ENCODE measurements at regions not wholly inside any gene's neighbourhood (a gene's known extent, or its start where the extent isn't known, plus 50 kb on each side); places are given as distances from the start of the nearest gene placed in this dataset.
"Not testable (repeated sequence)": the region's sequence is repeated elsewhere in the genome, so short reads cannot be mapped to it uniquely, and the experiment has no call there.

DNA sequence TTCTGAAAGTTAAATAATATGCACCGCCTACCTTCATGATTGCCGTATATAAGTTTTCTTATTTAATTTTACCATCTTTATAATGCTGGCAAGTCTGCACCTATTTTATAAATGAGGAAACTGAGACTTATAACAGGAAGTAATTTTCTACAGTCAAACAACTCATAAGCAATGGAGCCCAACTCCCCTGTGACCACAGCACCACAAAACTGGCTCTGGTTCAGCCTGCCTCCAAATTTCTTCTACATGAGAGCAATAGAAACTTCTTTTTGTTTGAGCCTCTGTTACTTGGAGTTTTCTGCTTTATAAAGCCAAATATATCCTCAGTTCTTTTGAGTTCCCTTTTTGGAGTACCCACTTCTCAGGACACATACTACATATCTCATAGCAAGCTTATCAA lies 131.1 kb upstream of the HSF2 start:
- H3K27me3 Mint-ChIP-seq (ENCODE audit: low read depth), result no peaks in the 10 kb centered on the region
- H3K36me3 Mint-ChIP-seq (ENCODE audit: low read depth), result no peaks in the 10 kb centered on the region
- intact Hi-C loops (cut with micrococcal nuclease), result no loop called here
- H3K9me3 Mint-ChIP-seq, result no peaks in the 10 kb centered on the region
- no peak for DNase-seq (ENCODE audit: low spot score)
- H3K4me3 Mint-ChIP-seq (ENCODE audit: low read depth), result no peak overlapping the region
- no peaks in the 10 kb centered on the region for H3K4me1 Mint-ChIP-seq (ENCODE audit: low read depth)
- H3K27ac Mint-ChIP-seq, result no peak overlapping the region

DNA sequence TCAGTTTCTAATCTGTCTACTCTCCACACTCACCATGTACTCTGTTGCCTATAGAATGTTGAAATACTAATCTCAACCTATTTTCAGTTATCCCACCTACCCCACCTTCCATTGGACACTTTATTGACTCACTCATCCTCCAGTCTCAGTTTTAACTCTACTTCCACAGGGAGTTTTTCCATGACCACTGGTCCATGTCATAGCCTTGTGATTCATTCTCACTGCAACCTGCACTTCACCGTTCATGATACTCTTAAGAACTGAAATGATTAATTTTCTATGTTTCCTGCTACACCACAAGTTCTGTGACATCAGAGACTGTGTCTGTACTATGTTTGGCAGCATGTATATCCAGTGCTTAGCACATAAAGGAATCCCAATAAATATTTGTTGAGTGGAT lies 122.8 kb upstream of the HSF2 start:
- H3K4me1 Mint-ChIP-seq (ENCODE audit: low read depth), result no peaks in the 10 kb centered on the region
- H3K27ac Mint-ChIP-seq, result no peak overlapping the region
- DNase-seq (ENCODE audit: low spot score), result no peak
- H3K9me3 Mint-ChIP-seq, result no peaks in the 10 kb centered on the region
- intact Hi-C loops (cut with micrococcal nuclease), result no loop called here
- H3K27me3 Mint-ChIP-seq (ENCODE audit: low read depth), result no peaks in the 10 kb centered on the region
- no peak overlapping the region for H3K4me3 Mint-ChIP-seq (ENCODE audit: low read depth)
- H3K36me3 Mint-ChIP-seq (ENCODE audit: low read depth), result no peaks in the 10 kb centered on the region

DNA sequence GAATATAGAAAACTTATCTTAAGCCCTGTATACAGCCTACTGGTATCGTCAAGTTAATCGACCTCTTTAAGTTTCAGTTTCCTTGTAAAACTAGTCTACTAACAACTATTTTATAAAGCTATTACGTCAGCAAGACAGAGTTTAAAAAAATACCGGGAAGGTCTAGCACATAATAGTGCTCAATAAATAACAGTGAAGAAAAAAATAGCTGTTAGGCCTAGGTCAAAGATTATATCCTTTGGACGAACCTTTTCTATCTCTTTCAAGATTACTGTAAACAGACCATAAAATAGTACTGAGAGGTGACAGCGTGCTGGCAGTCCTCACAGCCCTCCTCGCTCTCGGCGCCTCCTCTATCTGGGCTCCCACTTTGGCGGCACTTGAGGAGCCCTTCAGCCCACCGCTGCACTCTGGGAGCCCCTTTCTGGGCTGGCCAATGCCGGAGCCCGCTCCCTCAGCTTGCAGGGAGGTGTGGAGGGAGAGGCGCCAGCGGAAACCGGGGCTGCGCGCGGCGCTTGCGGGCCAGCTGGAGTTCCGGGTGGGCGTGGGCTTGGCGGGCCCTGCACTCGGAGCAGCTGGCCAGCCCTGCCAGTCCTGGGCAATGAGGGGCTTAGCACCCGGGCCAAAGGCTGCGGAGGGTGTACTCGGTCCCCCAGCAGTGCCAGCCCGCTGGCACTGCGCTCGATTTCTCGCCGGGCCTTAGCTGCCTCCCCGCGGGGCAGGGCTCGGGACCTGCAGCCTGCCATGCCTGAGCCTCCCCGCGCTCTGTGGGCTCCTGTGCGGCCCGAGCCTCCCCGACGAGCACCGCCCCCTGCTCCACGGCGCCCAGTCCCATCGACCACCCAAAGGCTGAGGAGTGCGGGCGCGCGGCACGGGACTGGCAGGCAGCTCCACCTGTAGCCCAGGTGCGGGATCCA lies 119.1 kb upstream of the HSF2 start:
- H3K9me3 Mint-ChIP-seq; H3K27ac Mint-ChIP-seq; H3K4me1 Mint-ChIP-seq (ENCODE audit: low read depth); intact Hi-C loops (cut with micrococcal nuclease); H3K27me3 Mint-ChIP-seq (ENCODE audit: low read depth); DNase-seq (ENCODE audit: low spot score); H3K4me3 Mint-ChIP-seq (ENCODE audit: low read depth); H3K36me3 Mint-ChIP-seq (ENCODE audit: low read depth): not testable (repeated sequence)

- Mint-ChIP-seq H3K27ac (no peak overlapping the region), H3K27me3 (ENCODE audit: low read depth) (no peaks in the 10 kb centered on the region), H3K4me3 (ENCODE audit: low read depth) (no peak overlapping the region), H3K4me1 (ENCODE audit: low read depth) (no peaks in the 10 kb centered on the region), H3K36me3 (ENCODE audit: low read depth) (no peaks in the 10 kb centered on the region), H3K9me3 (no peaks in the 10 kb centered on the region)
- intact Hi-C loops (cut with micrococcal nuclease), result no loop called here
- DNase-seq (ENCODE audit: low spot score), result no peak
These were observed 115.6 kb upstream of the HSF2 start for GRCh38 chr6:122283884-122284283.

GRCh38 chr6:122284848-122285247 lies 114.6 kb upstream of the HSF2 start:
- H3K9me3 Mint-ChIP-seq, result no peaks in the 10 kb centered on the region
- no peak for DNase-seq (ENCODE audit: low spot score)
- H3K36me3 Mint-ChIP-seq (ENCODE audit: low read depth), result no peaks in the 10 kb centered on the region
- intact Hi-C loops (cut with micrococcal nuclease), result no loop called here
- H3K4me3 Mint-ChIP-seq (ENCODE audit: low read depth), result no peak overlapping the region
- no peaks in the 10 kb centered on the region for H3K27me3 Mint-ChIP-seq (ENCODE audit: low read depth)
- no peak overlapping the region for H3K27ac Mint-ChIP-seq
- no peaks in the 10 kb centered on the region for H3K4me1 Mint-ChIP-seq (ENCODE audit: low read depth)

GRCh38 chr6:122285292-122285913 lies 114.0 kb upstream of the HSF2 start:
- Mint-ChIP-seq H3K36me3 (ENCODE audit: low read depth) (no peaks in the 10 kb centered on the region), H3K4me3 (ENCODE audit: low read depth) (no peak overlapping the region), H3K27ac (no peak overlapping the region), H3K4me1 (ENCODE audit: low read depth) (no peaks in the 10 kb centered on the region), H3K9me3 (no peaks in the 10 kb centered on the region), H3K27me3 (ENCODE audit: low read depth) (no peaks in the 10 kb centered on the region)
- no peak for DNase-seq (ENCODE audit: low spot score)
- intact Hi-C loops (cut with micrococcal nuclease), result no loop called here

GRCh38 chr6:122286512-122286911 lies 112.9 kb upstream of the HSF2 start:
- H3K27ac Mint-ChIP-seq, result no peak overlapping the region
- intact Hi-C loops (cut with micrococcal nuclease), result no loop called here
- H3K36me3 Mint-ChIP-seq (ENCODE audit: low read depth), result no peaks in the 10 kb centered on the region
- no peak overlapping the region for H3K4me3 Mint-ChIP-seq (ENCODE audit: low read depth)
- DNase-seq (ENCODE audit: low spot score), result no peak
- no peaks in the 10 kb centered on the region for H3K9me3 Mint-ChIP-seq
- no peaks in the 10 kb centered on the region for H3K4me1 Mint-ChIP-seq (ENCODE audit: low read depth)
- no peaks in the 10 kb centered on the region for H3K27me3 Mint-ChIP-seq (ENCODE audit: low read depth)

- Mint-ChIP-seq H3K36me3 (ENCODE audit: low read depth) (no peaks in the 10 kb centered on the region), H3K9me3 (no peaks in the 10 kb centered on the region), H3K4me3 (ENCODE audit: low read depth) (no peak overlapping the region), H3K4me1 (ENCODE audit: low read depth) (no peaks in the 10 kb centered on the region), H3K27me3 (ENCODE audit: low read depth) (no peaks in the 10 kb centered on the region), H3K27ac (no peak overlapping the region)
- no peak for DNase-seq (ENCODE audit: low spot score)
- intact Hi-C loops (cut with micrococcal nuclease), result no loop called here
These were observed 109.5 kb upstream of the HSF2 start for GRCh38 chr6:122289762-122290539.

- Mint-ChIP-seq H3K4me3 (ENCODE audit: low read depth) (no peak overlapping the region), H3K27me3 (ENCODE audit: low read depth) (no peaks in the 10 kb centered on the region), H3K36me3 (ENCODE audit: low read depth) (no peaks in the 10 kb centered on the region), H3K4me1 (ENCODE audit: low read depth) (no peaks in the 10 kb centered on the region), H3K27ac (no peak overlapping the region), H3K9me3 (no peaks in the 10 kb centered on the region)
- intact Hi-C loops (cut with micrococcal nuclease), result no loop called here
- DNase-seq (ENCODE audit: low spot score), result no peak
These were observed 102.4 kb upstream of the HSF2 start for GRCh38 chr6:122297010-122297409.

DNA sequence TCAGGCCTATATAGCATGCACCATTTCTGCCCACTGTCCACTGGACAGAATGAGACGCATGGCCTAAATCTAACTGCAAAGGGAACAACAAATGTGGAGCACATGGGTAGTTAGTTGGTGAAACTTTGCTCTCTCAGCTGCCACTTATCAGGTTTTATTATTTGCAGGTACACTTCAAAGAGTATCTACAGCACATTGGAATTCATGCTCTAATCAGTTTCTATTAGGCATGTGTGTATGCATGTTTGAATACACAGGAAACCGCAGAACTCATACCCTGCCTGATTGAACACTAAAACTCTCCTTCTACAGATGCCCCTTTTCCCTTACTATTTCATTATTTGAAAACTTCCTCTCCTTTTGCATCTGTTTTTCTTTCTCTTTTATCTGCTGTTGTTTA lies 97.4 kb upstream of the HSF2 start:
- no peak overlapping the region for H3K4me3 Mint-ChIP-seq (ENCODE audit: low read depth)
- no peaks in the 10 kb centered on the region for H3K4me1 Mint-ChIP-seq (ENCODE audit: low read depth)
- no peak overlapping the region for H3K27ac Mint-ChIP-seq
- H3K9me3 Mint-ChIP-seq, result peaks cover 4% of the 10 kb centered on the region
- intact Hi-C loops (cut with micrococcal nuclease), result no loop called here
- no peak for DNase-seq (ENCODE audit: low spot score)
- no peaks in the 10 kb centered on the region for H3K27me3 Mint-ChIP-seq (ENCODE audit: low read depth)
- no peaks in the 10 kb centered on the region for H3K36me3 Mint-ChIP-seq (ENCODE audit: low read depth)

GRCh38 chr6:122307577-122307976 lies 91.9 kb upstream of the HSF2 start:
- DNase-seq (ENCODE audit: low spot score), result no peak
- intact Hi-C loops (cut with micrococcal nuclease), result no loop called here
- Mint-ChIP-seq H3K4me3 (ENCODE audit: low read depth) (no peak overlapping the region), H3K9me3 (peaks cover 9% of the 10 kb centered on the region), H3K4me1 (ENCODE audit: low read depth) (no peaks in the 10 kb centered on the region), H3K27me3 (ENCODE audit: low read depth) (no peaks in the 10 kb centered on the region), H3K36me3 (ENCODE audit: low read depth) (no peaks in the 10 kb centered on the region), H3K27ac (no peak overlapping the region)

- no peak for DNase-seq (ENCODE audit: low spot score)
These were observed 91.4 kb upstream of the HSF2 start for GRCh38 chr6:122308074-122308473.

DNA sequence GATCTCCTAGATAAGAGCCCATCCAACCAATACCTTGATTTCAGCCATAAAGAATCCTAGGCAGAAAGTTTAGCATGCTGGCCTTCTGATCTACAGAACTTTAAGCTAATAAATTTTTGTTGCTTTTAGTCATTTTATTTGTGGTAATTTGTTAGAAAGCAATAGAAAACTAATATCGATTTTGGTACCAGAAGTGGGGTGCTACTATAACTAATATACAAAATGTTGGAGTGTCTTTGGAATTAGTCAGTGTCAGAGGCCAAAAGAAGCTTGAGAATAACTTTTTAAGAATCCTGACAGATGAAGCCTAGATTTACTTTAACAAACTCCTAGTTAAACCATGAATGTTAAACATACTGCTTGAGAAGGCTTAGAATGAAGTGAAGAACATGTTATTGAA lies 83.6 kb upstream of the HSF2 start:
- Mint-ChIP-seq H3K27ac (no peak overlapping the region), H3K36me3 (ENCODE audit: low read depth) (no peaks in the 10 kb centered on the region), H3K27me3 (ENCODE audit: low read depth) (no peaks in the 10 kb centered on the region), H3K4me3 (ENCODE audit: low read depth) (no peak overlapping the region), H3K9me3 (no peaks in the 10 kb centered on the region), H3K4me1 (ENCODE audit: low read depth) (no peaks in the 10 kb centered on the region)
- DNase-seq (ENCODE audit: low spot score), result no peak
- intact Hi-C loops (cut with micrococcal nuclease), result no loop called here

More at GRCh38 chr6:122308074-122308473, 91.4 kb upstream of the HSF2 start:
- intact Hi-C loops (cut with micrococcal nuclease), result no loop called here
- peaks cover 9% of the 10 kb centered on the region for H3K9me3 Mint-ChIP-seq
- no peaks in the 10 kb centered on the region for H3K36me3 Mint-ChIP-seq (ENCODE audit: low read depth)
- no peak overlapping the region for H3K4me3 Mint-ChIP-seq (ENCODE audit: low read depth)
- no peaks in the 10 kb centered on the region for H3K27me3 Mint-ChIP-seq (ENCODE audit: low read depth)
- no peak overlapping the region for H3K27ac Mint-ChIP-seq
- no peaks in the 10 kb centered on the region for H3K4me1 Mint-ChIP-seq (ENCODE audit: low read depth)

Data from activated T-helper 2 cell treated with anti-CD3 and anti-CD28 coated beads, Interferon-gamma antibody, Interleukin-2, Interleukin-4, amounts not matched to agents 10 μg/mL and 5 μg/mL and 100 μg/mL, durations not matched to agents 14 hours and 24 hours and 36 hours (primary cell).